ENCODE measurements at regions not wholly inside any gene's neighbourhood (a gene's known extent, or its start where the extent isn't known, plus 50 kb on each side); places are given as distances from the start of the nearest gene placed in this dataset.
"Not testable (repeated sequence)": the region's sequence is repeated elsewhere in the genome, so short reads cannot be mapped to it uniquely, and the experiment has no call there.

- no peak for DNase-seq (ENCODE audit: low read depth)
These were observed 151.6 kb upstream of the OR4E1 start for GRCh38 chr14:21825149-21825743.

- no peak for DNase-seq (ENCODE audit: low read depth)
These were observed 148.5 kb upstream of the OR4E1 start for GRCh38 chr14:21822109-21822508.

GRCh38 chr14:21820631-21821030 is 147.0 kb upstream of the OR4E1 start:
- DNase-seq (ENCODE audit: low read depth): no peak

- DNase-seq (ENCODE audit: low read depth): not testable (repeated sequence)
These were observed 146.3 kb upstream of the OR4E1 start for GRCh38 chr14:21819891-21820290.

- DNase-seq (ENCODE audit: low read depth): not testable (repeated sequence)
These were observed 143.4 kb upstream of the OR4E1 start for GRCh38 chr14:21817010-21817409.

- DNase-seq (ENCODE audit: low read depth): no peak
These were observed 134.4 kb upstream of the OR4E1 start for GRCh38 chr14:21807975-21808374.

GRCh38 chr14:21804981-21805380 is 131.4 kb upstream of the OR4E1 start:
- no peak for DNase-seq (ENCODE audit: low read depth)

GRCh38 chr14:21802441-21802840 is 128.8 kb upstream of the OR4E1 start:
- no peak for DNase-seq (ENCODE audit: low read depth)

- no peak for DNase-seq (ENCODE audit: low read depth)
These were observed 123.3 kb upstream of the OR4E1 start for GRCh38 chr14:21796916-21797315.

- no peak for DNase-seq (ENCODE audit: low read depth)
These were observed 121.8 kb upstream of the OR4E1 start for GRCh38 chr14:21795456-21795855.

GRCh38 chr14:21791749-21792148 is 118.1 kb upstream of the OR4E1 start:
- no peak for DNase-seq (ENCODE audit: low read depth)

GRCh38 chr14:21788687-21789086 is 115.1 kb upstream of the OR4E1 start:
- not testable (repeated sequence) for DNase-seq (ENCODE audit: low read depth)

- not testable (repeated sequence) for DNase-seq (ENCODE audit: low read depth)
These were observed 113.6 kb upstream of the OR4E1 start for GRCh38 chr14:21787242-21787641.

- DNase-seq (ENCODE audit: low read depth): no peak
These were observed 107.9 kb upstream of the OR4E1 start for GRCh38 chr14:21781543-21781942.

GRCh38 chr14:21780429-21781084 is 106.9 kb upstream of the OR4E1 start:
- DNase-seq (ENCODE audit: low read depth): no peak

- no peak for DNase-seq (ENCODE audit: low read depth)
These were observed 98.1 kb upstream of the OR4E1 start for GRCh38 chr14:21771671-21772070.

GRCh38 chr14:21768875-21769257 is 95.2 kb upstream of the OR4E1 start:
- DNase-seq (ENCODE audit: low read depth): no peak

GRCh38 chr14:21768116-21768874 is 94.7 kb upstream of the OR4E1 start:
- DNase-seq (ENCODE audit: low read depth): no peak

- DNase-seq (ENCODE audit: low read depth): not testable (repeated sequence)
These were observed 86.7 kb upstream of the OR4E1 start for GRCh38 chr14:21760360-21760759.

GRCh38 chr14:21749306-21749868 is 75.8 kb upstream of the OR4E1 start:
- DNase-seq (ENCODE audit: low read depth): no peak

GRCh38 chr14:21748869-21749303 is 75.3 kb upstream of the OR4E1 start:
- DNase-seq (ENCODE audit: low read depth): no peak

- DNase-seq (ENCODE audit: low read depth): no peak
These were observed 62.2 kb upstream of the OR4E1 start for GRCh38 chr14:21735639-21736307.
